Urothelium cell line (cell line): ENCODE measurements at regions not wholly inside any gene's neighbourhood (a gene's known extent, or its start where the extent isn't known, plus 50 kb on each side); places are given as distances from the start of the nearest gene placed in this dataset.
A peak's percentile ranks its signal among the peaks of the same experiment; 100 is the strongest.
"Not testable (repeated sequence)": the region's sequence is repeated elsewhere in the genome, so short reads cannot be mapped to it uniquely, and the experiment has no call there.

ENCODE experiments used
- DNase-seq: peaks from one replicate; pipeline ENCODE4 v3.0.0; 2011; ENCODE audit warnings: low spot score, mixed read lengths
- FAIRE-seq: peaks from 2 replicates; lab custom pipeline; 2011; peaks lifted over from hg19 to GRCh38; lab: Jason Lieb, UNC

DNA sequence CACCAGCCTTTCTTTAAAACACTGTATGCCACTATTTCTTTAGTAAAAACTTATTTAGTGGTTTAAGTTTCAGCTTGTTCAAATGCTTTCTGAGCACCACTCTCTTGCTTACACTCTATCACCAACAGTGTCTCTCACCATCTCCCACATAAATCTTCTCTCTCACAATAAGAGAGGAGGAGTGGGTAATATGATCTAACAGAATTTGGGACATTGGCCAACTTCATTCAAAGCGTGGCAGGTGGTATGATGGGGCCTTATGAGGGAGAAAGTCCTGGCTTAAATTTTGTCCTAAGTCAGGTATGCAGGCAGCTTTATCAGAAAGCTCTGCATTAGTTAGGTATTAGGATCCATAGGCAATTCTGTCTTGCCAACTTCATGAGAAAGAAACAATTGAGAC lies 1132.5 kb downstream of the TUSC7 start:
- FAIRE-seq (no peak), DNase-seq (no peak)

DNA sequence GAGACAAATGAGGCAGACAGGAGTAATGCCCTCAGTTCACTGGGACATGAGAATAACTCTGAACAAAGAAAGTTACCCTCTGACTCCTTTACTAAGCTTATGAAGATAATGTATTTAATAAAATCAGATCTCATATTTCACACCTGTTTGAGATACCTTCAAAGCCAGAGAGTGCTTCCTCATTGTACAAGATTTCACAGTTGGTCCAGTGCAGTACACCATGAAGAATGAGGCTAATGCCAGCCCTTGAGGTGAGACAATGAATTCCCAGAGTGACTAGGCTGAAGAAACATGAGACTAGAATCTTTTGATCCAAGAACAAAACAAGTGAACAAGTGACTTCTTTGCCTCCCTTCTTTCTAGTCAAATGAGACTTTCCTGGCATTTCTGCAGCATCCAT lies 1133.8 kb downstream of the TUSC7 start:
- FAIRE-seq = no peak
- DNase-seq = no peak

DNA sequence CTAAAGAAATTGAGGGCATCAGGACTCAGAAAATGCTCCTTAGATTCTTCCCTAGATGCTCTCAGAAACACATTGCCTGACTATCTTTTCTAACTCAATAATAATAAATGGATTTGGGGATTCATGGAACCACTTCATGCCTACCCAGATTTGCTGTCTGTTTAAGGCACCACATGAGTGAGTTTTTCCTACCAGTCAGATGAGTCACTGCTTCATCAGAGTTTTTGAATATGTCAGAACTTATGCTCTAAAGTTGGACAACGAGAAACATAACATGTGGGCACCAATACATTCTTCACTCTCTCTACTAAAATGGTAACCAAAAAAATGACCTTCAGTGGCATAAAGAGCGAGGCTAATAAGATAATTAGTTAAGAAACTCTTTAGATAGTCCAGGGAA lies 1135.1 kb downstream of the TUSC7 start:
- DNase-seq (no peak), FAIRE-seq (no peak)

DNA sequence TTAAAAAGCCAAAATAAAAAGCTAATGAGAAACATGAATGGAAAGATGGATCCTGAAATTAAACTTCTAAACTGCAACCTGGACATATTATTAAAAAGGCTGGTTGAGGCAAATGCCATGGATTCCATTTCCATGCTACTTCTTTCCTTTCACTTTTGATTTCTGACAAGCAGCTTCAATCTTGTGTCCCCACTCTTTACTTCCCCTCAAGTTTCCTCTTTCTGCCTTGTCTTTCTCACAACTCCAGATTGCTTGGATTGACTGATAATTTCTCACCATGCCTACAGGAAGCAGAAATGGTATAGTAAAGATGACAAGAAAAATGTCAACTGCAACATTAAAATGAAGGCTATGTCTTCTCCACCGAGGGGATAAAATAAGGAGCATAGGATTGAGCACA lies 1136.7 kb downstream of the TUSC7 start:
- DNase-seq (no peak), FAIRE-seq (no peak)

DNA sequence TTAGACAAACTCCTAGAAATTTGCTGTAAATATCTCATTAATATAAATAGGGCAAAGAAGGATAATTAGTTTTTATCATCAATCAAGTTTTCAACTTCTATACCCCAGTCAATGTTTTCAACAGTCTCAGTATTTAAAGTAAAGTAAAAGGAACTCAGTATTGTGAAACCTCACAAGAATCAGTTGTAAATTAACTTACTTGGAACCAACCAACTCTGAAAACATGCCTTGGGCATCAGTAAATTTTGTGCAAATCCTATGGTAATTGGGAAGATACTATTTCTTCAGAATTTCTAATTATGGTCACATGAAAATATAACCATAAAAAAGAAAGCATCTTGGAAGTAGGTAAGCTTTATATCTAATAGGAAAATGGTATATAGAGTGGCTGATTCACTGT lies 1139.0 kb downstream of the TUSC7 start:
- DNase-seq (no peak), FAIRE-seq (no peak)

DNA sequence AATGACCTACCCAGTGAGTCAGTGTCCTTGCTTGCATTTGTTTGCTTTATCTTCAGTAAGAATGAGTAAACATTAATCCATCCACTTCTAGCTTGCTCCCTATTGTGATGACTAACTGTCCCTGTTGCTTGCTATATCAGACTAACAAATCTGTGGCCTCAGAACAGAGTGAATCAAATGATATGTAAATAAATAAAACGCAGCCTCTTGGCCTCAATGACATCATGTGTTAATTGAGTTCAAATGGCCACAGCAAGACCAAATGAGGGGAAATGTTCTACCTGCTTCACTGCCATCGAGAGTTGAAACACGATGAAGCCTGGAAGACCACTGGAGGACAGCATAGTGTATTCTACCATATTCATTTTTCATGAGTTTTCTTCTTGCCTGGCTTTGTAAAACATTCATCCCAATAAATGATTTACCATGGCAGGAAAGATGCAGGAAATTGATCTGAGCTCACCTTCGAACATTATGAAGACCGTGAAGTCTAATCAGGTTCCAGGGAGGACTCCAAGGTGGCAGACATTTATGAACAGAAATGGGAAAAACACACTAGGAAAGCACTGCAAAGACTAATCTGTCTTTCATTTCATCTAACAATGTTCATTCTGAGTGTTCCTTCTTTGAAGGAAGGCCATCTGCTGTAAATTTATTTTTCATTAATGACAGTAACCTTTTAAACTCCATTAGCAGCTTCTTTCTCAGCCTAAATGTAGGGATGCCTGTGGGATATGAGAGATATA lies 1144.5 kb downstream of the TUSC7 start:
- DNase-seq (no peak), FAIRE-seq (no peak)

DNA sequence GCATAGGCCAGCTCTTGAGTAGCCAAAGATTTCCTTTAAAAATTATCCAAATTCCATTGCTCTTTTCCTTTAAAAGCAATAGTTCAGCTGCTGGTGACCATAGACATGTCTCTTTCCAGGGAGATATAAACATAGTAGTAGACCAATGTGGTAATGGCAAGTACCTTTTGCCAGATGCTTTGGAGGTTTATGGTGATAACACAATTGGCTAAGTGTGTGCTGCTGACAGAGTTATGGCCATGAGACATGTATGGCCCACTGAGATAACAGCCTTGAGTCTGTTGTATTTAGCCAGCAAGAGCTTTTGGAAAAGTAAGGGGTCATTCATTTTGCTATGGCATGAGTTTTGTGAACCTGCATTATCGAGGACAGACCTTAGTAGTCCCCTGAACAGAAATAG lies 1146.8 kb downstream of the TUSC7 start:
- FAIRE-seq (peak; percentile 30), DNase-seq (no peak)

DNA sequence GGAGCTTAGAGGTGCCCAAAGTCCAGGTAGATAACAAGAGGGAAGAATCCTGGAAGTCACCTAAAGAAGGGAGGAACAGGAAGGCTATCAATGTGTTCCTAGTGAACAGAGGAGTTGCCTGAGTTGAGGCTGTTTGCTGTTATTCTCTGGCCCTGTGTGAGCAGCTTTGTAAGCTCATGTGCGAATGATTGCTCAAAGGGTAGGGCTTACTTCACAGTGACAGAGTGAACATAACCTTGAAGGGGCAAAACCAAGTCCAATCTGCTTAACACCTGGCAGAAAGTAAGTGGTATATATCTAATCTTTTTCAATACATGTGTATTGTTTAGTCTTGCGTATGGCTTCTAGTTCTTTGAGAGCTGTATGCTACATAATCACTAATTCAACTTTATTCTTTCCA lies 1153.6 kb downstream of the TUSC7 start:
- FAIRE-seq = no peak

DNA sequence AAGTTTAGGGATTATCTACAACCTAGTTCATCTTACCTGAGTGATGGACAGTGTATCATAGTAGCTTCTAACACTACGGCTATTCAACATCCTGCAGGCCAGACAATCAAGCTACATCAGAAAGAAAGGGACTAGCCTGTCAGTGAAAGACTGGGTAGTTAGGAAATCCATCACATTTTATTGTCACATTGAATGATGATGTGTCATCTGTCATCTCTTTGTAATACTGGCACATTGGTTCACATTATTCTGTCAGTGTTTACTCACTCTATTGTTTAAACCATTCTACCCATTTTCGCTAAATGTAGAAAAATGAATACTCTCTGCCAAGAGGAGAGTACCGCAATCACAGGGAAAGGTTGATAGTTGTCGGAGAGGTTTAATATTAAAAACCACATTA lies 1155.8 kb downstream of the TUSC7 start:
- DNase-seq = no peak
- FAIRE-seq = no peak

More for the DNA sequence above, 1153.6 kb downstream of the TUSC7 start:
- DNase-seq = no peak

DNA sequence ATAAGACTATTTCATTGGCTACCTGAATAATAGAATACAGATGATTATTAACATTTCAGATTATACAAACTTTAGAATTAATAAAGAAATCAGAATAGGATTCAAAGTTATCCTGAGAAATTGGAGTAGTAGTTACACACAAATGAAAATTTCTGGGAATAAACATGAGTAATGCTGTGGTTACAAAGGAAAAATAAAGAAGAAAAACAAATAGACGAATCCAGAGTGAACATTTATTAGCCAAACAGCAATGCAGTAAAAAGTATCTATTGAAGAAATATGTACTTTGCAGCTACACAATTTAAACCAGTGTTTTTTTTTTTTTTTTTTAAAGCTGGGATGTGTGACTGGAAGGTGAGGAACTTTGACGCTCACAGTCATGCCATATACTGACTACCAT lies 1159.2 kb downstream of the TUSC7 start:
- FAIRE-seq = no peak

DNA sequence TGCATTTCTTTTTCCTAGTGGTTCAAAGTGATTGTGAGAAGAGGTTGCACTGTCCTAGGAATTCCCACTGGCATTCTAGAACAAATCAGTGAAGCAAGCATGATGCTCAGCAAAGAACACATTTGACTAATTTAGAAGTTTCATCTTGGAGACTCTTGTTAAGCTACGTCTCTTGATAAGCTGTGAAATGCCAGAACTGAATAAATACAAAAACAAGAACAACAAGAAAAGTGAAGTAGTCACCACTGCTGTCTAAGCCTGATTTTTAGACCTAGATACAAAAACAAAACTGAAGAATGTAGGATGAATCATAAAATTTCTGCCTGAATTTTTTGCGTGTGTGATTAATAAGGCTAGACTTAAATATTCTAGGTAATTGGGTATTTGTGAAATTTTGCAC lies 1162.4 kb downstream of the TUSC7 start:
- DNase-seq (no peak), FAIRE-seq (no peak)

More for the DNA sequence above, 1159.2 kb downstream of the TUSC7 start:
- DNase-seq = no peak

DNA sequence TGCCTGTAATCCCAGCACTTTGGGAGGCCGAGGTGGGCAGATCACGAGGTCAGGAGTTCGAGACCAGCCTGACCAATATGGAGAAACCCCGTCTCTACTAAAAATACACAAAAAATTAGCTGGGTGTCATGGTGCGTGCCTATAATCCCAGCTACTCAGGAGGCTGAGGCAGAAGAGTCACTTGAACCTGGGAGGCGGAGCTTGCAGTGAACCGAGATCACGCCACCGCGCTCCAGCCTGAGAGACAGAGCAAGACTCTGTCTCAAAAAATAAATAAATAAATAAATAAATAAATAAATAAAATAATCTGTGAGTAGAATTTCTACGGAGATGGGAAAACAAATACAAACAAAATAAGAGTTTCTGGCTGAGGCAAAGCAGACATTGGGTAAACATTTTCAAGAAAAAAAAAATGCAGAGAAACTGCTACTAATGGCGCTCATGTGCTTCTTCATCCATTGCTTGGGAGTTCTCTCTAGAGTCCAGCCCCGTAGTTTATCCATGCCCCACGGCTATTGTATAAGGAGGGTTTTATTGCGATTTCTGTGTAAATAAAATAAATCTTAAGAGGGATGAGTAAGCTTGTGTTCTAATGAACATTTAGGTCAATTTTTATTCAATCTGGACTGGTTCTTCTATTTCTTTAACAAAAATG lies 1161.9 kb downstream of the IGSF11 start:
- FAIRE-seq, DNase-seq: not testable (repeated sequence)

DNA sequence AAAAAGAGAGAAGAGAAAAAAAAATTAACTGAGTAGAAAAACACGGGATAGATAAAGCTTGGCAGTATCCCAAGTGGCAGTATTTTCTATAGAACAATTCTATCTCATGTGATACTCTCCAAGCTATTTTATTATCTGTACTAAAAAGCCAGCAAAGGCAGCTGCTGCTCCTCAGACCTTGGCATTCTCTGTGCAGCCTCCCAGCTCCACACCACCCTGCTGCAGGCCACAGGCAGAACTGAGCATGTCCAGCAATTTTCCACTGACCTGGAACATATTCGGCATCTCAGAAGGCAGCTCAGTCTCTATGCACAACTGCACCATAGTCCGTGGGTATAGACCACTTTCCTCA lies 1161.4 kb downstream of the IGSF11 start:
- DNase-seq (no peak), FAIRE-seq (no peak)

DNA sequence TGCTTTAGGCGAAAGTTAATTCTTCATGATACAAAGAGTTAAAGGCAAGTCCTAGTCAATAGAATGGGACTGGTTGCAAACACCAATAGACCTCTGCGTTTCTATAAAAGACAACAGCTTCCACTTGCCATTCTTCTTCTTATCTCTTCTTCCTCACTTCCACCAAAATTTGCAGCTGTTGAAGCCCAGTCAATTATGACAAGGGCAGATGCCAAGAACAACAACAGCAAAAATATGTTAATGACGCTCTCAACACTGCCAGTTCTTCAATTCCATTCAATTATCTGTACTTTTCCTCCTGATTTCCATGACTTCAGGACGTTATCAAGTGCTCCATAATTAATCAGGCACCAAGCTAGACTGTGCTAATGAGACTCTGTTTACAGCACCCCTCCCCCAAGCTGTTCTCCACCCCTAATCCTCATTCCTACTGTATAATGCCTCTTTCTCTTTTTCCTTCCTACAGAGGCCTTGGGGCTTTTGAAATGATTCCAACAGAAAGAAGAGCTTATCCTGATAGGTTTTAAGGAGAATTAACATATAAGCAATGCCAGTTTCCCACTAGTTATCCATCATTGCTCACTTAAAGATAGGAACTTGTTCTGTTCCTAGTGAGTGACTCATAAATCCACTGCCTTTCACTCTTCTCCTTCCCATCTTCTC lies 1160.5 kb downstream of the IGSF11 start:
- no peak for FAIRE-seq
- no peak for DNase-seq

DNA sequence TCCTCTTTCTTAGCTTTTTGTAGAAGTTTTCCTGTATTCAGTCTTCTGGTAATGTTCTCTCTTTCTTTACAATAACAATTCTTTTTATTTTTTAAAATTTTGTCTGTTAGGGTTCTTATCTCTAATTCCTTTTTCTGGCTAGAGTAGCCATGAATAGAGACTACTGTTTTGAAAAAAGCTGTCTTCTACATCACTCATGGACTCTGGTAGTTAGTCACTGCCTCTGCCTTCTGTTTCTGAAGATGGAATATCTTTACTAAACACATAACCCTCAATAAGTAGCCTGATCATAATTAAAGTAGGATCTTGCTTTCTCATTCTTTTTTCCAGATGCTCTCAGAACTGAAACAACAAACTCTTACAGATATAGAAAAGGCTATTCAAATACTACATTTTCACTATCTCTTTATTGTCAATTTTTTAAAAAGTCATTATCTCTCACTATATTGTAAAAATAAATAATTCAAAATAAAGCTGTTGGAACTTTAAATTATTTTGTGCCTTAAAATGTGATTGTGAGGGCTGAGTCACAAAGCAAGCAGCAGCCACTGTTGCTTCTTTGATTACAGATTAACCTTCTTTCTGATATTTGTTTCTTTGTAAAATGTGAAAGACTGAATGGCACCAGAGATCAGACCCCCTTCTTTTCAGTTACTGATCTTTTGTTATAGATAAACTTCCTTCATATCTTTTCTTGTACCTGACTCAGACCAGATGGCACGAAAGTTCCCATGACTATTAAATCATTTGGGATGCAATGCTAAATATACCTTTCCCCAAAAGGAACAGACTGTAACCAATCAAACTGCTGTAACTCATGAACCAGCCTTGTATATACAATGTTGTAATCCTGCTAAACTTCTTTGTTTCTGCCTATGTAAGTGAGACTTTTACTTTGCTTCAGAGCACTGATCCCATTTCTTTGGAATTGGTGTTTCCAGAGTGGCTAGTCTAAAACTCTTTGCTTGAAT lies 1159.5 kb downstream of the IGSF11 start:
- no peak for FAIRE-seq
- no peak for DNase-seq

DNA sequence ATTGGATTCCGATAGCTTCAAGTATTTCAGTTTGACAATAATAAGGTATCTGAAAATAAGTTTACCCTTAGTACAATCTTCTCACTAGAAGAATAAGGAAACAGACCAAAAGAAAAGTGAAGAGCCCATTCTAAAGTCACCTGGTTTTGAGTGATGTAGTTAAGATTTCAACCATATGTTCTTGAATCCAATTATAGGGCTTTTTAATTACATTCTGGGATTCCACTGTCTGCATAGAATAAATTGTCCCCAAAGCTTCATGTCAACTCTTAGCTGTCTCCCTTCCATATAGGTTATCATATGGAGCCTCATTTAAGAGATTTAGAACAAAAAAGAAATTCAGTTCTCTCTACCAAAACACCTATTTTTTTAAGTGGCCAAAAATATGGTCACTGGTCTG lies 1158.8 kb downstream of the IGSF11 start:
- FAIRE-seq = no peak
- no peak for DNase-seq

DNA sequence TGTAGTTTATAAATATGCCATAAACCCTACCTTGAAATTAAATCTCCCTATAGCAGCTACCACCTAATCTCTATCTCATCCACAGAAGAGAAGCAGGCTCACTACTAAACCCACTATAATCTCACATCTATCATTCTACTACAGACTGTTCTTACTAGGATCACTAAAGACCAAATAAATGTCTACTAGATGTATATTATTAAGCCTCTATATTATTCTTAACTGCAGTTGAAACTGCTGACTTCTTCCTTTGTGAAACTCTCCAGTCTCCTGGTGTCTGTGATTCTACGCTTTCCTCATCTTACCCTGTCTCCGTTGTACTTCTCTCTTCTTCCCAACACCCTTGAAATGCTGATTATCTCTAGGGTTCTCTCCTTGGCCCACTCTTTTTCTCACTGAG lies 1154.0 kb downstream of the IGSF11 start:
- DNase-seq (no peak), FAIRE-seq (no peak)

DNA sequence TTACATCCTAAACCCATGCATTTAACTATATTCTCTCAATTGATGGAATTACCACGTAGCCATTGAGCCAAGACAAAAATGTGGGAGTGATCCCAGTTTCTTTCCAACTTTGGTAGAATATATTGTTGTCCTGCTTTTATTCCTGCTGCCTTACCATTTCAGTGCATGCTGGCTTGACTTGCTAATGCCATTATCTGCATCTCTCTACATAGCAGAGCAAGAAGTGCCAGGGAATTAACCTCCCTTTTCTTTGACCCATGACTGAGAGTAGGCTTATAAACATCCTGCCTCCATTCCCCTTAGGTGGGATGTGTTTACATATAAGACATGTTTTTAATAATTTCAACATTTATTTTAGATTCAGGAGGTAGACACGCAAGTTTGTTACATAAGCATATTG lies 1153.4 kb downstream of the IGSF11 start:
- DNase-seq (no peak), FAIRE-seq (no peak)

DNA sequence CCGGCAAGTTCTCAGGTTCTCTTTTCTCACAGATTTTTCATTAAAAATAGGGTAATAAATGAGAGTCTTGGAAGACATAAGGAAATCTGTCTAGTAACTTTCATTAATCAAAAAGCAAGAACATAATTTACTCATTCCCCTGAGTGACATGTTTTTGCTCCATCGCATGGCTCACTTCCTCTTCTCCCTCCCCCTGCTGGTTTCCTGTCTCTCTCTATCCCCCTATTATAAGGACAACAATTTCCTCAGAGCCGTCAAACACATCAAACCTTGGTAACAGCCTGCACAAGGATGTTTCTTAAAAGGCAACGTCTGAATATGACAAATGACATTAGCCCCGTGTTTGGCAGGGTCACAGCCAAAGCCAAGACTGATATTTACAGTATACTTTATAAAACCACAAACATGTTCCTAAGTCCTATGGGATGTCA lies 1149.6 kb downstream of the IGSF11 start:
- FAIRE-seq (no peak), DNase-seq (no peak)

DNA sequence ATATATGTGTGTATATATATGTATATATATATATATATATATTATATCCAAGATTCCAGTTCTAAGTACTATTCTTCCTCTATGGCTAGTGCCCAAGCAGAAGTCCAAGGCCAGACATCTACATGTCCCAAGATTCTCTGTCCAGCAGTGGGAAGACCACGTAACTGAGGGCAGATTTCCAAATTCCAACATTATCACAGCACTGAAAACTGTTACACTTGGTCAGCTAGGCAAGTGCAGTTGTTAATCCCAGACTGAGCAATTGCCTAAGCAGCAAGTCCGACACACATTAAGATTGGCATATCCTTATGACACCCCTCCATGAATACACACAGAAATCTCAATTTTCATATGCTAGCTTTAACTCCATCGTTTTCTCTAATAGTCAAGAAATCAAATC lies 1148.5 kb downstream of the IGSF11 start:
- no peak for FAIRE-seq
- DNase-seq = no peak

DNA sequence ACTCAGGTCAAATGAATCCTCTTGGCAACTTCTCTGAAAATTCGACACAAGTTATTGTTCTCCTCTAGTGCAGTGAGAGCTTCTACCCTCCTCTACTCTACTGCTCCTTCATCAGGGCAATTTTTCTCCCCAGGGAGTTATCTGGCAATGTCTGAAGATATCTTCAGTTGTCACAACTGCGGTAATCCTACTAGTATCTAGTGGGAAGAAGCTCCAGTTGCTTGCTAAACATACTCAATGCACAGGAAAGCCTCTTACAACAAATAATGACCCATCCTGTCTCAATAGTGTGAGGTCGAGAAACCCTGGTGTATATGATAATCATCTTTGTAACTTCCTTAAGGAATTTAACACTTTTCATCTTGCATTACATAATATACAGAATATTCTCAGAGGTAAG lies 1147.6 kb downstream of the IGSF11 start:
- no peak for DNase-seq

More for the DNA sequence above, 1147.6 kb downstream of the IGSF11 start:
- FAIRE-seq = no peak
